ENCODE measurements at regions not wholly inside any gene's neighbourhood (a gene's known extent, or its start where the extent isn't known, plus 50 kb on each side); places are given as distances from the start of the nearest gene placed in this dataset.

- no peak overlapping the region for H3K27ac ChIP-seq (ENCODE audit: insufficient read depth, low read depth, low read length)
- no peaks in the 10 kb centered on the region for H3K4me1 ChIP-seq (ENCODE audit: control insufficient read depth, extremely low read depth, insufficient read depth, low read length)
- no peaks in the 10 kb centered on the region for H3K9me1 ChIP-seq (replicated peaks; ENCODE audit: control insufficient read depth, extremely low read depth, insufficient read depth, low read length)
- BruUV-seq (replicated peaks) = no TSS peak
- intact Hi-C loops (cut with micrococcal nuclease) = no loop called here
- H3K4me2 ChIP-seq (ENCODE audit: insufficient read depth, low read length) = no peak overlapping the region
- TF ChIP-seq GATA2 (IDR thresholded peaks at IDR 0.05; ENCODE audit: insufficient read depth, insufficient read length, low read depth, low read length) = no peak
- no peak for TF ChIP-seq FOS (IDR thresholded peaks at IDR 0.05; ENCODE audit: borderline replicate concordance, insufficient read depth, low read length)
- no peak for TF ChIP-seq POLR2A (IDR thresholded peaks at IDR 0.05; ENCODE audit: low read depth, low read length)
- no peak for TF ChIP-seq POLR2AphosphoS5 (IDR thresholded peaks at IDR 0.05; ENCODE audit: insufficient read depth, low read depth, low read length)
- TF ChIP-seq, protein P1, sequence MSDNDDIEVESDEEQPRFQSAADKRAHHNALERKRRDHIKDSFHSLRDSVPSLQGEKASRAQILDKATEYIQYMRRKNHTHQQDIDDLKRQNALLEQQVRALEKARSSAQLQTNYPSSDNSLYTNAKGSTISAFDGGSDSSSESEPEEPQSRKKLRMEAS (IDR thresholded peaks at IDR 0.05; ENCODE audit: insufficient read depth, insufficient read length) = no peak
- no peak for TF ChIP-seq EZH2 (IDR thresholded peaks at IDR 0.05; ENCODE audit: borderline replicate concordance, low read depth, low read length, severe bottlenecking)
- no peak for TF ChIP-seq MYC (IDR thresholded peaks at IDR 0.05; ENCODE audit: low read depth, low read length)
- TF ChIP-seq JUN (IDR thresholded peaks at IDR 0.05; ENCODE audit: borderline replicate concordance, insufficient read depth, insufficient read length, low read depth) = no peak
- TF ChIP-seq, protein P2, sequence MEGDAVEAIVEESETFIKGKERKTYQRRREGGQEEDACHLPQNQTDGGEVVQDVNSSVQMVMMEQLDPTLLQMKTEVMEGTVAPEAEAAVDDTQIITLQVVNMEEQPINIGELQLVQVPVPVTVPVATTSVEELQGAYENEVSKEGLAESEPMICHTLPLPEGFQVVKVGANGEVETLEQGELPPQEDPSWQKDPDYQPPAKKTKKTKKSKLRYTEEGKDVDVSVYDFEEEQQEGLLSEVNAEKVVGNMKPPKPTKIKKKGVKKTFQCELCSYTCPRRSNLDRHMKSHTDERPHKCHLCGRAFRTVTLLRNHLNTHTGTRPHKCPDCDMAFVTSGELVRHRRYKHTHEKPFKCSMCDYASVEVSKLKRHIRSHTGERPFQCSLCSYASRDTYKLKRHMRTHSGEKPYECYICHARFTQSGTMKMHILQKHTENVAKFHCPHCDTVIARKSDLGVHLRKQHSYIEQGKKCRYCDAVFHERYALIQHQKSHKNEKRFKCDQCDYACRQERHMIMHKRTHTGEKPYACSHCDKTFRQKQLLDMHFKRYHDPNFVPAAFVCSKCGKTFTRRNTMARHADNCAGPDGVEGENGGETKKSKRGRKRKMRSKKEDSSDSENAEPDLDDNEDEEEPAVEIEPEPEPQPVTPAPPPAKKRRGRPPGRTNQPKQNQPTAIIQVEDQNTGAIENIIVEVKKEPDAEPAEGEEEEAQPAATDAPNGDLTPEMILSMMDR (IDR thresholded peaks at IDR 0.05; ENCODE audit: extremely low read depth in 1 of 2, insufficient read depth in 1 of 2, low read depth in 1 of 2, low read length in 2 of 2) = no peak
- dilution Hi-C loops (cut with MboI; ENCODE audit: extremely low pct_ligation_motif_present, low sequenced_read_pairs) = no loop called here
- no peak overlapping the region for H3K9ac ChIP-seq (replicated peaks; ENCODE audit: extremely low read depth, insufficient read depth, low read length)
- no peaks in the 10 kb centered on the region for H3K36me3 ChIP-seq (ENCODE audit: control insufficient read depth in 2 of 2, extremely low read depth in 1 of 2, insufficient read depth in 2 of 2, low read length in 2 of 2)
- no peaks in the 10 kb centered on the region for H3K9me3 ChIP-seq (replicated peaks; ENCODE audit: control insufficient read depth, insufficient read depth, low read length)
- H3K4me3 ChIP-seq (replicated peaks in 1 of 3; ENCODE audit: insufficient read depth in 1 of 3, low read depth in 1 of 3, low read length in 3 of 3) = no peak overlapping the region
- no peaks in the 10 kb centered on the region for H4K20me1 ChIP-seq (replicated peaks; ENCODE audit: control insufficient read depth, extremely low read depth, insufficient read depth, low read length)
- no peaks in the 10 kb centered on the region for H3K79me2 ChIP-seq (ENCODE audit: control insufficient read depth, insufficient read depth, low read length)
- no peaks in the 10 kb centered on the region for H3K27me3 ChIP-seq (ENCODE audit: control insufficient read depth in 2 of 2, insufficient read depth in 2 of 2, low read length in 2 of 2)
- POLR2A ChIA-PET = no interaction called here
- CTCF ChIA-PET = no interaction called here
- DNase-seq (ENCODE audit: low read depth, low spot score) (no peak), FAIRE-seq (no peak)
- H2AFZ ChIP-seq (ENCODE audit: low read depth, low read length) = no peak overlapping the region
These were observed 1893.9 kb downstream of the PCDH9 start for GRCh38 chr13:65336087-65336749.

Data from endothelial cell of umbilical vein (primary cell).